ENCODE measurements at regions not wholly inside any gene's neighbourhood (a gene's known extent, or its start where the extent isn't known, plus 50 kb on each side); places are given as distances from the start of the nearest gene placed in this dataset.
A peak's percentile ranks its signal among the peaks of the same experiment; 100 is the strongest.

- Mint-ChIP-seq H3K4me1 (peaks cover 6% of the 10 kb centered on the region), H3K27me3 (peaks cover 3% of the 10 kb centered on the region), H3K27ac (no peak overlapping the region), H3K36me3 (no peaks in the 10 kb centered on the region), H3K9me3 (no peaks in the 10 kb centered on the region), H3K4me3 (no peak overlapping the region)
- DNase-seq = no peak
- CTCF ChIA-PET = no interaction called here
Measured at GRCh38 chr1:244352156-244352830, 99.4 kb downstream of the ADSS2 start.

DNA sequence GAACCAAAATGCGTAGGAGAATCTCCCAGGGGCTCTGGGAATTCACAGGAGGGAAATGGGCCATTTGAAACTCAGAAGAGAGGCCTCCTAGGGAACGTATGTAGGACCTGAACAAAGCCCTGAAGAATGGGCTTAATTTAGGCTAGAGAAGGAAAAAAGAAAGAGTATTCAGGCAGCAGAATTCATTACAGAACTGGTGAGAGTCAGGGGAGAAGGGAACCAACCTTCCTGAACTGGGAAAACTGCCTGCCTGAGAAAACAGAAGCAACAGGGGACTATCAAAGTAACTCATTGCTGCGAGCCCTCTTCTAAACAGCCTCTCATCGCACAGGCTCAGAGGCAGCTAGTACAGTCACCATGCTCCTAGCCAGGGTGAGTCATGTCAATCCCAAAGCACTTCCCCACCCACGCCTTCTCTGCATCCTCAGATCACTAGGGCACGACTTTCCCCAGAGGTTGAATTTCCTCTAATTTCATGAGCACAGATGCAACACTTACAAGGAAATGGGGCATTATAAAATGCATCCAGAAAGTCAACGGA is 98.1 kb downstream of the ADSS2 start:
- no peak overlapping the region for H3K27ac Mint-ChIP-seq
- H3K9me3 Mint-ChIP-seq = no peaks in the 10 kb centered on the region
- CTCF ChIA-PET = no interaction called here
- H3K4me1 Mint-ChIP-seq = peaks cover 6% of the 10 kb centered on the region
- no peaks in the 10 kb centered on the region for H3K36me3 Mint-ChIP-seq
- peak; percentile 23 for DNase-seq
- peaks cover 3% of the 10 kb centered on the region for H3K27me3 Mint-ChIP-seq
- H3K4me3 Mint-ChIP-seq = no peak overlapping the region

DNA sequence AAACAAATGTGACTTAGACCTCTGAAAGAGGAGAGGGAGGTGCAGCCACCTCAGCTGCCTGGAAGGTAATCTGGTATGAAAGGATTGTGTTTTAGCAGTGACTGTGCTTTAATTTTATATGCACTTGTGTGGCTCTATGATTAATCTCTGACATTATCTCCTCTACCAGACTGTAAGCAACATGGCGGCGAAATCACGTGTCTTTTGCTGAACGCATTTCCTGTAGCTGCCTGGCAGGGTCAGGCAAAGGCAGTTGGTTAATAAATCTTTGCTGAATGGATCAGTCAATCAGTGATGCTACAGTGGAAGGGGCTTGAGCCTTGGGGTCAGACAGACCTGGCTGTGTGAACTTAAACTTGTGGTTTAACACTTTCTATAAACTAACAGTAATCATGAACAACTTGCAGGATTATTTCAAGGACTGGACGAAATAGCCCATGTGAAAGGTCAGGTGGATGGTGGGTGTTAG is 96.9 kb downstream of the ADSS2 start:
- DNase-seq = no peak
- H3K4me3 Mint-ChIP-seq = no peak overlapping the region
- no peaks in the 10 kb centered on the region for H3K9me3 Mint-ChIP-seq
- no peaks in the 10 kb centered on the region for H3K27me3 Mint-ChIP-seq
- no peak overlapping the region for H3K27ac Mint-ChIP-seq
- CTCF ChIA-PET = no interaction called here
- peaks cover 3% of the 10 kb centered on the region for H3K4me1 Mint-ChIP-seq
- no peaks in the 10 kb centered on the region for H3K36me3 Mint-ChIP-seq

DNA sequence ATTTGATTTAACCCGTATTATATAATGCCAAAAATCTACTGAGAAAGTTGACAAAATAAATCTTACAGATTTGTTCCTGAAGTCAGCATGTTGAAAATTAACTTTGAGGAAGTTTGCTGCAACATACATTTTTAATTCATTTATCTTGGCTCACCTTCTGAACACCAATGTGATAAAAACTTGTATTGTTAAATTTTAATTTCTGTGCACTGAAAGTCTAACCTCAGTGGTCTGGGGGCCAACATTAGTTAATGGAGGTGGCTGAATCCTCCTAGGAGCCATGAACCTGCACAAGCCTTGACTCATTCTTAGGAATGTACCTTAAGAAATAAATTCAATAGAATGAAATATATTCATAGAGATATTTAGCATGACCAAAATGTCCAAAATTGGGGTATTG is 95.3 kb downstream of the ADSS2 start:
- Mint-ChIP-seq H3K4me1 (no peaks in the 10 kb centered on the region), H3K36me3 (no peaks in the 10 kb centered on the region), H3K27me3 (no peaks in the 10 kb centered on the region), H3K4me3 (no peak overlapping the region), H3K9me3 (no peaks in the 10 kb centered on the region), H3K27ac (no peak overlapping the region)
- DNase-seq = no peak
- CTCF ChIA-PET = no interaction called here

Data from activated naive CD4-positive, alpha-beta T cell treated with anti-CD3 and anti-CD28 coated beads, Interleukin-2, amount 10 ng/mL, durations not matched to agents 7 days and 5 days (primary cell).